HEK293 (cell line): ENCODE measurements at regions not wholly inside any gene's neighbourhood (a gene's known extent, or its start where the extent isn't known, plus 50 kb on each side); places are given as distances from the start of the nearest gene placed in this dataset.
A peak's percentile ranks its signal among the peaks of the same experiment; 100 is the strongest.

Experiments used
- BCL11A ChIP-seq: fragments of 450-650 bp; formaldehyde crosslinking; IDR thresholded peaks from 2 replicates; pipeline ENCODE4 v1.5.1; 2016; ENCODE audit warnings: low read depth, missing biosample characterization, missing genetic modification characterization
- BCL6B ChIP-seq: fragments of 450-650 bp; formaldehyde crosslinking; IDR thresholded peaks from 2 replicates; pipeline ENCODE4 v1.5.1; 2017; ENCODE audit warnings: missing biosample characterization, missing genetic modification characterization
- GLIS1 ChIP-seq: fragments of 450-650 bp; formaldehyde crosslinking; IDR thresholded peaks from 2 replicates; pipeline ENCODE4 v1.5.1; 2016; ENCODE audit warnings: missing biosample characterization, missing genetic modification characterization
- HIC1 ChIP-seq: fragments of 450-650 bp; formaldehyde crosslinking; IDR thresholded peaks from 2 replicates; pipeline ENCODE4 v1.5.1; 2016; ENCODE audit warnings: missing biosample characterization, missing genetic modification characterization
- KLF9 ChIP-seq: fragments of 450-650 bp; formaldehyde crosslinking; IDR thresholded peaks from 2 replicates; pipeline ENCODE4 v1.5.1; 2016; ENCODE audit warnings: missing biosample characterization, missing genetic modification characterization, low read depth
- MYNN ChIP-seq: fragments of 450-650 bp; formaldehyde crosslinking; IDR thresholded peaks from 2 replicates; pipeline ENCODE4 v1.5.1; 2016; ENCODE audit warnings: missing biosample characterization, missing genetic modification characterization, borderline replicate concordance
- PATZ1 ChIP-seq: fragments of 450-650 bp; formaldehyde crosslinking; IDR thresholded peaks from 2 replicates; pipeline ENCODE4 v1.5.1; 2016; ENCODE audit warnings: missing biosample characterization, missing genetic modification characterization
- WT1 ChIP-seq: fragments of 450-650 bp; formaldehyde crosslinking; IDR thresholded peaks from 2 replicates; pipeline ENCODE4 v1.5.1; 2016; ENCODE audit warnings: missing biosample characterization, missing genetic modification characterization
- ZFHX2 ChIP-seq: fragments of 450-650 bp; formaldehyde crosslinking; conservative IDR thresholded peaks from 2 replicates; pipeline ENCODE4 v1.5.1; 2016; ENCODE audit warnings: missing biosample characterization, missing genetic modification characterization
- ZNF133 ChIP-seq: fragments of 450-650 bp; formaldehyde crosslinking; IDR thresholded peaks from 2 replicates; pipeline ENCODE4 v1.5.1; 2016; ENCODE audit warnings: missing biosample characterization, missing genetic modification characterization
- ZNF155 ChIP-seq: fragments of 450-650 bp; formaldehyde crosslinking; IDR thresholded peaks from 2 replicates; pipeline ENCODE4 v1.5.1; 2016; ENCODE audit warnings: missing biosample characterization, missing genetic modification characterization
- ZNF18 ChIP-seq: fragments of 450-650 bp; formaldehyde crosslinking; IDR thresholded peaks from 2 replicates; pipeline ENCODE4 v1.5.1; 2016; ENCODE audit warnings: missing biosample characterization, missing genetic modification characterization
- ZNF223 ChIP-seq: fragments of 450-650 bp; formaldehyde crosslinking; IDR thresholded peaks from 2 replicates; pipeline ENCODE4 v1.5.1; 2016; ENCODE audit warnings: missing biosample characterization, missing genetic modification characterization
- ZNF324 ChIP-seq: fragments of 450-650 bp; formaldehyde crosslinking; IDR thresholded peaks from 2 replicates; pipeline ENCODE4 v1.5.1; 2016; ENCODE audit warnings: missing biosample characterization, missing genetic modification characterization
- ZNF394 ChIP-seq: fragments of 450-650 bp; formaldehyde crosslinking; IDR thresholded peaks from 2 replicates; pipeline ENCODE4 v1.5.1; 2016; ENCODE audit warnings: missing biosample characterization, missing genetic modification characterization, mild to moderate bottlenecking, moderate library complexity, borderline replicate concordance
- ZNF488 ChIP-seq: fragments of 450-650 bp; formaldehyde crosslinking; IDR thresholded peaks from 2 replicates; pipeline ENCODE4 v1.5.1; 2016; ENCODE audit warnings: missing biosample characterization, missing genetic modification characterization
- ZNF501 ChIP-seq: fragments of 450-650 bp; formaldehyde crosslinking; IDR thresholded peaks from 2 replicates; pipeline ENCODE4 v1.5.1; 2016; ENCODE audit warnings: missing biosample characterization, missing genetic modification characterization
- ZNF518A ChIP-seq: fragments of 450-650 bp; formaldehyde crosslinking; conservative IDR thresholded peaks from 2 replicates; pipeline ENCODE4 v1.5.1; 2016; ENCODE audit warnings: low read depth, missing biosample characterization, missing genetic modification characterization
- ZNF529 ChIP-seq: fragments of 450-650 bp; formaldehyde crosslinking; IDR thresholded peaks from 2 replicates; pipeline ENCODE4 v1.5.1; 2017; ENCODE audit warnings: missing genetic modification characterization, missing biosample characterization; ENCODE audit not compliant: insufficient replicate concordance
- ZNF544 ChIP-seq: fragments of 450-650 bp; formaldehyde crosslinking; IDR thresholded peaks from 2 replicates; pipeline ENCODE4 v1.5.0; 2017; ENCODE audit warnings: missing biosample characterization, missing genetic modification characterization
- ZNF596 ChIP-seq: fragments of 450-650 bp; IDR thresholded peaks from 2 replicates; pipeline ENCODE4 v1.5.0; 2018; ENCODE audit warnings: missing biosample characterization, mild to moderate bottlenecking, missing genetic modification characterization, moderate library complexity
- ZNF692 ChIP-seq: fragments of 450-650 bp; formaldehyde crosslinking; IDR thresholded peaks from 2 replicates; pipeline ENCODE4 v1.5.1; 2016; ENCODE audit warnings: missing biosample characterization, missing genetic modification characterization
- ZNF76 ChIP-seq: fragments of 450-650 bp; formaldehyde crosslinking; IDR thresholded peaks from 2 replicates; pipeline ENCODE4; 2016; ENCODE audit warnings: low read depth, missing biosample characterization, missing genetic modification characterization, borderline replicate concordance
- ZNF768 ChIP-seq: fragments of 450-650 bp; formaldehyde crosslinking; IDR thresholded peaks from 2 replicates; pipeline ENCODE4 v1.5.1; 2018; ENCODE audit warnings: missing biosample characterization, mild to moderate bottlenecking, missing genetic modification characterization
- ZSCAN16 ChIP-seq: fragments of 450-650 bp; formaldehyde crosslinking; IDR thresholded peaks from 2 replicates; pipeline ENCODE4 v1.5.1; 2016; ENCODE audit warnings: missing biosample characterization, missing genetic modification characterization

GRCh38 chr12:105580821-105581352 is 250.4 kb downstream of the C12orf75 start (continued):
- TF ChIP-seq BCL6B (tag by site-specific recombination): peak; percentile 73
- 0 out of 2 replicates have a peak, but pooled peaks have one; percentile 54 for TF ChIP-seq ZNF501 (tag by site-specific recombination)
- TF ChIP-seq ZFHX2 (tag by site-specific recombination): 0 out of 2 replicates have a peak, but pooled peaks have one; percentile 17
- no peak for TF ChIP-seq ZNF394 (tag by site-specific recombination)
- TF ChIP-seq KLF9 (tag by site-specific recombination): peak; percentile 40; the same call in 1 of the 2 replicates
- no peak for TF ChIP-seq ZNF768 (tag by site-specific recombination)
- TF ChIP-seq PATZ1 (tag by site-specific recombination): no peak
- 0 out of 2 replicates have a peak, but pooled peaks have one; percentile 38 for TF ChIP-seq ZNF596 (tag by site-specific recombination)
- no peak for TF ChIP-seq ZNF133 (tag by site-specific recombination)
- TF ChIP-seq ZNF692 (tag by site-specific recombination): peak; percentile 78
- no peak for TF ChIP-seq BCL11A
- no peak for TF ChIP-seq ZSCAN16 (tag by site-specific recombination)
- TF ChIP-seq ZNF488: peak; percentile 31; the same call in 1 of the 2 replicates
- no peak for TF ChIP-seq HIC1
- TF ChIP-seq ZNF76: no peak
- no peak for TF ChIP-seq ZNF324
- TF ChIP-seq MYNN: no peak
- peak; percentile 93 for TF ChIP-seq GLIS1
- no peak for TF ChIP-seq ZNF155 (tag by site-specific recombination)
- peak; percentile 82 for TF ChIP-seq ZNF18 (tag by site-specific recombination)
- no peak for TF ChIP-seq ZNF544
- TF ChIP-seq ZNF529 (tag by site-specific recombination): no peak
- TF ChIP-seq WT1 (tag by site-specific recombination): no peak
- TF ChIP-seq ZNF518A (tag by site-specific recombination): peak; percentile 56; the same call in 1 of the 2 replicates
- TF ChIP-seq ZNF223: no peak
